Karpas-422 (cell line): ENCODE measurements at regions not wholly inside any gene's neighbourhood (a gene's known extent, or its start where the extent isn't known, plus 50 kb on each side); places are given as distances from the start of the nearest gene placed in this dataset.

Experiments
- DNase-seq: peaks from one replicate; pipeline ENCODE4 v3.0.0-alpha.2; 2015
- H2AFZ ChIP-seq: fragments of 200-600 bp; sonication (generic); 2 replicates; pipeline ENCODE4 v1.6.1; 2014; ENCODE audit warnings: antibody characterized with exemption, low read length, mixed read lengths
- H3K27ac ChIP-seq: fragments of 200-600 bp; sonication (generic); 2 replicates; pipeline ENCODE4 v1.5.1; 2014; ENCODE audit warnings: mild to moderate bottlenecking, low read length, moderate library complexity
- H3K27me3 ChIP-seq: fragments of 200-600 bp; sonication (generic); 2 replicates; pipeline ENCODE4 v1.6.1; 2014; ENCODE audit warnings: low read length, mixed read lengths
- H3K36me3 ChIP-seq: fragments of 200-600 bp; sonication (generic); 2 replicates; pipeline ENCODE4 v1.6.1; 2014; ENCODE audit warnings: low read length, mixed read lengths; ENCODE audit not compliant: insufficient read depth
- H3K4me1 ChIP-seq: fragments of 200-600 bp; sonication (generic); 2 replicates; pipeline ENCODE4 v1.6.1; 2014; ENCODE audit warnings: mild to moderate bottlenecking, low read length, mixed read lengths
- H3K4me2 ChIP-seq: fragments of 200-600 bp; sonication (generic); 2 replicates; pipeline ENCODE4 v1.6.1; 2014; ENCODE audit warnings: low read length, low read depth, mild to moderate bottlenecking; ENCODE audit not compliant: poor library complexity, severe bottlenecking
- H3K4me3 ChIP-seq: fragments of 200-600 bp; sonication (generic); 2 replicates; pipeline ENCODE4 v1.5.1; 2014; ENCODE audit warnings: mild to moderate bottlenecking, antibody characterized with exemption, low read length, mixed read lengths
- H3K79me2 ChIP-seq: fragments of 200-600 bp; sonication (generic); 2 replicates; pipeline ENCODE4 v1.6.1; 2014; ENCODE audit warnings: mild to moderate bottlenecking, low read length, mixed read lengths
- H3K9ac ChIP-seq: fragments of 200-600 bp; sonication (generic); 2 replicates; pipeline ENCODE4 v1.6.0; 2014; ENCODE audit warnings: low read length
- H3K9me2 ChIP-seq: fragments of 200-600 bp; sonication (generic), shearing (Covaris generic); replicated peaks from 2 replicates; pipeline ENCODE4 v1.6.0; 2014; ENCODE audit warnings: mild to moderate bottlenecking, low read length, moderate library complexity; ENCODE audit not compliant: insufficient read depth
- H3K9me3 ChIP-seq: fragments of 300-700, 200-600 bp; sonication (generic); 2 replicates; pipeline ENCODE4 v1.6.1; 2014; ENCODE audit warnings: low read length, mixed read lengths
- H4K20me1 ChIP-seq: fragments of 200-600 bp; sonication (generic); 2 replicates; pipeline ENCODE4 v1.6.1; 2014; ENCODE audit warnings: mild to moderate bottlenecking, antibody characterized with exemption, low read length, low read depth; ENCODE audit not compliant: insufficient read depth

DNA sequence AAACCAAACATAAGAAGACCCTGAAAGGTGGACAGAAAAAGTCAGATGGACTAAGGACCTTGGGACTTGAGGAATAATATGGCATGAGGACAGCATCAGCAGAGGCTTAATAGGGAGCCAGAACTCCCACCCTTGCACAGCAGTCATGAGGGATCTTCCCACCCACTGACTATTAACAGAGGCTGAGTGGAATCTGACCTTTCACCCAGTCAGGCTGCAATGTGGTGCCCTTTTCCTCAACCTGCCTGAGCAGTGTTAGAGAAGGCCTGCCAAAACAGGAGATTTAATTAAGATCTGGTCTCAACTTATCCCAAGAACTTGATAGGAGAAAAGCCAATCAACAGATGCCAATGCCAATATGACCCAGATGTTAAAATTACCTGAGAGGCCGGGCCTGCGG is 481.9 kb downstream of the KDM4C start:
- no peaks in the 10 kb centered on the region for H3K27me3 ChIP-seq

DNA sequence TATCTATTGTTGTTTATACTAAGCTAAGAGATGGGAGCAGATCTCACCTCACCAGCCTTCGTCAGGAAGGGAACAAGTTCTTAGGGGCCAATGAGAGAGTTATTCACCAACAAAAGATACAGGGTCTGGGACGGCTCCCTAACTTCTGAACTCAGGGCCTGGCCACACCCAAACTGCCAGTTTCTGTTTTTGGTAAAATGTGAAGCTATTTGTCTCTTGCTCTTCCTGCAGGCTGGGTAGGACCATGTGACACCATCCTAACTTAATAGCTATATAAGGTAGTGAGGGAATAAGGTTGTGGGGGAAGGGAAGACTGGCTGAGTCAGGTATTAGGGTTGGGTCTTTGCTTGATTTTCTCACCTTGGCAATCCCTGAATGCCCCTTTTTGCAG is 480.5 kb downstream of the KDM4C start:
- H3K36me3 ChIP-seq = no peaks in the 10 kb centered on the region
- H3K9me2 ChIP-seq = no peaks in the 10 kb centered on the region
- no peak overlapping the region for H3K9ac ChIP-seq
- H2AFZ ChIP-seq = no peak overlapping the region
- H3K27ac ChIP-seq = no peak overlapping the region
- H3K4me3 ChIP-seq = no peak overlapping the region
- H3K4me2 ChIP-seq = no peak overlapping the region
- DNase-seq = no peak
- no peaks in the 10 kb centered on the region for H4K20me1 ChIP-seq
- no peaks in the 10 kb centered on the region for H3K9me3 ChIP-seq
- H3K4me1 ChIP-seq = no peaks in the 10 kb centered on the region
- no peaks in the 10 kb centered on the region for H3K79me2 ChIP-seq
- H3K27me3 ChIP-seq = no peaks in the 10 kb centered on the region

More for the DNA sequence above, 481.9 kb downstream of the KDM4C start:
- H3K4me3 ChIP-seq = no peak overlapping the region
- no peaks in the 10 kb centered on the region for H3K36me3 ChIP-seq
- no peaks in the 10 kb centered on the region for H3K79me2 ChIP-seq
- no peaks in the 10 kb centered on the region for H3K9me3 ChIP-seq
- no peaks in the 10 kb centered on the region for H3K4me1 ChIP-seq
- DNase-seq = no peak
- H3K9me2 ChIP-seq = no peaks in the 10 kb centered on the region
- no peak overlapping the region for H3K9ac ChIP-seq
- H2AFZ ChIP-seq = no peak overlapping the region
- H4K20me1 ChIP-seq = no peaks in the 10 kb centered on the region
- no peak overlapping the region for H3K4me2 ChIP-seq
- no peak overlapping the region for H3K27ac ChIP-seq

DNA sequence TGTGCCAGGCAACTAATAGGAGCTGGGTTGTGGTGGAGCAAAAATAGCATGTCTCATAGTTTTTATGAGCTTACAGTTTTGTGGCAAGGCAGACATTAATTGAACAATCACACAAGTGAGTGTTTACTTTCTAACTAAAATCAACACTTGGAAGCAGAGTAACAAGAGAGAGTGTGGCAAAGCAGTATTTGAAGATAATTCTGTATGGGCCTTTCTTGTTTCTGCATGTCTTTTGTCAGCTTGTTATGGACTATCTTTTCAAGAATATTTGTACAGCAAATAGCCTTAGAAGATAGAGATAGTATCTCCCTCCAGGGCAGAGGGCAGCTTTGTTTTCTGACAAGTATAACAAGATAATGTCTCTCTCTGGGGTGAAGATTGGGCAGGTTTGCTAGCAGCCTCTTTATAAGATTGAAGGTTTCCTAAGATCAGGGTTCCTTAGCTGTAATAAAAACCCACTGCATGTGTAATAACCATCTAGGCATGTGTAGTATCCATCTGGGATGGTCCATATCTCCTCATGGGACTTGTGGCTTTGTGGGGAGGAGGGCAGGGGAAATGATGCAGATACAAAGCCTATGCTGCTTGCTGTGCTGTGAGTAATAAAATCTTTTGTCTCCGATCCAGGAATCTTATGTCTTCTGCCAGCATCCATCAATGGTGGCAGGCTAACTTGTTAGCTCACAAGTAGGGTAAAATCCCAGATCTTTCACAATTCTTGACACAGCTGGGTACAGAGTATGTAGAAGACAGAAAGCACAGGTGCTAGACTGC is 479.9 kb downstream of the KDM4C start:
- no peaks in the 10 kb centered on the region for H3K27me3 ChIP-seq
- no peak overlapping the region for H2AFZ ChIP-seq
- no peak overlapping the region for H3K4me2 ChIP-seq
- no peaks in the 10 kb centered on the region for H3K36me3 ChIP-seq
- H3K27ac ChIP-seq = no peak overlapping the region
- H3K9me2 ChIP-seq = no peaks in the 10 kb centered on the region
- no peaks in the 10 kb centered on the region for H3K4me1 ChIP-seq
- H3K79me2 ChIP-seq = no peaks in the 10 kb centered on the region
- no peaks in the 10 kb centered on the region for H4K20me1 ChIP-seq
- no peak for DNase-seq
- H3K9me3 ChIP-seq = no peaks in the 10 kb centered on the region
- no peak overlapping the region for H3K4me3 ChIP-seq
- H3K9ac ChIP-seq = no peak overlapping the region

DNA sequence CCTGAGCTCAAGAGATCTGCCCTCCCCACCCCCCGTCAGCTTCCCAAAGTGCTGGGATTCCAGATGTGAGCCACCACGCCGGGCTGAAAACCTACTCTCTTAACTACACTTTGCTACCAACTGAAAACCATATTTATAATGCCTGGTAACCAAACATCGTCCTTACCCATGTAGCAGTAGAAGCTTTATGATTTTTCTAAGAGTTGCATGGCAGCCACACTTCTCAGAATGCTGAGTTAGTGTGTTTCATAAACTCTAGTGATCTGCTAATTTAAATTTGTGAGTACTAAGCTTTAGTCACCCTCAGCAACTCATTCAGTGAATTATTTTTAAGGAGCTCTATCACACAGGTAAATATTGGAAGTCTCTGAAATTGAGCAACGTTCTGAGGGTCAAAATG is 478.4 kb downstream of the KDM4C start:
- Histone ChIP-seq H3K79me2 (no peaks in the 10 kb centered on the region), H3K9ac (no peak overlapping the region), H3K9me3 (no peaks in the 10 kb centered on the region), H3K36me3 (no peaks in the 10 kb centered on the region), H3K4me3 (no peak overlapping the region), H3K4me1 (no peaks in the 10 kb centered on the region; the same call in 1 of the 2 replicates), H3K27me3 (no peaks in the 10 kb centered on the region), H3K4me2 (no peak overlapping the region), H3K9me2 (no peaks in the 10 kb centered on the region), H4K20me1 (no peaks in the 10 kb centered on the region), H2AFZ (no peak overlapping the region), H3K27ac (no peak overlapping the region)
- no peak for DNase-seq

DNA sequence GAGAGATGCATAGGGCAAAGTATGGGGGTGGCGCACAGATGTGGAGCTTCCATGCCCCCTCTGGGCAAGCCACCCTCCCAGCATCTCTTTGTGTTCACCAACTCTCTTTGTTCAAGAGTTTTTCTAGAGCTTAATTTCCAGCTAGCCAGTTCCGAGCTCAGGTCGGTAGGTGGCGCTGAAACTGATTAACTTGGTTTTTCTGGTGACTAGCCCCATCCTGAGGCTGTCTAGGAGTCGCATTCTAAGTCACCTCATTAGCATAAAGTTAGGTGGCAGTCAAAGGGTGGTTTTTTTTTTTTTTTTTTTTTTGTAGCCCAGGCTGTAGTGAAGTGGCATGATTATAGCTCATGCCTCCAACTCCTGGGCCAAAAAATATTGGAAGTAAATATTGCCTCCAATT is 476.4 kb downstream of the KDM4C start:
- Histone ChIP-seq H3K79me2 (no peaks in the 10 kb centered on the region), H3K9me3 (no peaks in the 10 kb centered on the region), H3K9ac (no peak overlapping the region), H3K36me3 (no peaks in the 10 kb centered on the region), H3K4me3 (no peak overlapping the region), H3K4me1 (no peaks in the 10 kb centered on the region; the same call in 1 of the 2 replicates), H3K27ac (no peak overlapping the region), H3K9me2 (no peaks in the 10 kb centered on the region), H4K20me1 (no peaks in the 10 kb centered on the region), H3K27me3 (no peaks in the 10 kb centered on the region), H3K4me2 (no peak overlapping the region), H2AFZ (no peak overlapping the region)
- peak; percentile 90 for DNase-seq

DNA sequence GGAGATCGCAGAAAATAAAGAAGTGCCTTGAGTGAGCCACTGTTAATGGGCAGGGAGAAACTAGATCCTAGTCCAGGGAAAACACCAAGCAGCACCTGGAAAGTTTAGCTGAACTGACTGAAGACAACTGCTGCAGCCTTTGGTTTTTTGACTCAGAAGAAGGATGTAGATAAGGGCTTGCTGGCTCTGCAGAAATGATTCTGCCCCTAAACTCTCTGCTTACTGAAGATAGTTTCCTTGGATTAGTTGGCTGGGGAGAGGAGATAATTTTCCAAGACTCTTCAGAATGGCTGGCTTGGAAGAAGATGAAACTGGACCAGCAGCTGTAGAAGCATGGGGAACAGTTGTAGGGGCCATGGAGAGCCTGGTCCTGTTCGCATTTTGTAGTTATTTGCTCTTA is 471.8 kb downstream of the KDM4C start:
- Histone ChIP-seq H4K20me1 (no peaks in the 10 kb centered on the region), H3K9ac (no peak overlapping the region), H3K36me3 (no peaks in the 10 kb centered on the region), H2AFZ (no peak overlapping the region), H3K79me2 (no peaks in the 10 kb centered on the region), H3K27me3 (peaks cover 3% of the 10 kb centered on the region; the same call in 1 of the 2 replicates), H3K9me3 (no peaks in the 10 kb centered on the region), H3K4me1 (no peaks in the 10 kb centered on the region; the same call in 1 of the 2 replicates), H3K9me2 (no peaks in the 10 kb centered on the region), H3K27ac (no peak overlapping the region), H3K4me3 (no peak overlapping the region), H3K4me2 (no peak overlapping the region)
- DNase-seq = no peak

DNA sequence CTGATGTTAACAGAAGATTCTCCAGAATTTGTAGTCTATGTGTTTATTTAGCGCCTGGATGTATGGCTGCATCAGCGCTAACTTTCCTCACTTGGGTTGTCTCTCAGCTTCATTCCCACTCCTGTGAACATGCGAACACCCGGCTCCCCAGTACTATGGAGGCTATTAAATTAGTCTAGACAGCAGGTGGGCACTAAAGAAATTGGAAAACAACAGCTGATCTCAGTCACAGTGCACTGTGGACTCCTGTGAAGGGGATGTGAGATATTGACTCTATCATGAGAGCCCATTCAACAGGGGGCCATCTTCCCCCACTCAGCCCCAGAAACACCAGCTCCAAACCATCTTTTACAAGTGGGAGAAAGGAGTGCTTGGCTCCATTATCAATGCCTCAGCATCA is 471.0 kb downstream of the KDM4C start:
- no peak for DNase-seq
- no peak overlapping the region for H3K4me3 ChIP-seq
- no peaks in the 10 kb centered on the region for H3K9me2 ChIP-seq
- no peak overlapping the region for H3K27ac ChIP-seq
- H3K9ac ChIP-seq = no peak overlapping the region
- no peak overlapping the region for H2AFZ ChIP-seq
- peaks cover 3% of the 10 kb centered on the region; the same call in 1 of the 2 replicates for H3K27me3 ChIP-seq
- no peaks in the 10 kb centered on the region for H3K79me2 ChIP-seq
- no peaks in the 10 kb centered on the region for H3K9me3 ChIP-seq
- no peaks in the 10 kb centered on the region for H4K20me1 ChIP-seq
- no peaks in the 10 kb centered on the region for H3K36me3 ChIP-seq
- no peaks in the 10 kb centered on the region; the same call in 1 of the 2 replicates for H3K4me1 ChIP-seq
- H3K4me2 ChIP-seq = no peak overlapping the region

DNA sequence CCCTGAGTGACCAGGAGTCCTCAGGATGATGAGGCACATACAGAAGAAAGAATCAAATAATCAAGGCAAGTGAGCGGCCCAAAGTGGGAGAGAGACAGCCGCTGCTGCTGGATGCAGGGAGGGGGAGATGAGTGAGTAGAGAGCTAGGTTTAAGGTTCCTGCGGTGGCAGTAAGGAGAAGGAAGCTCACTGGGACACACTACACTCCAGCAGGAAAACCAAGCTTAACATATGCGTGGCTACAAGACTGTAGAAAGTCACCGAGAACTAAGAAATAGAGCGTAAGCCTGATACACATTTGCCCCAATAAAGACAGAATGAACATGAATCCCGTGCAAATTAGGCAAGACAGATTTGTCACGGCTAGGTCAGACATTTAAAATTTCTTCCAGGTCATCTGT is 470.2 kb downstream of the KDM4C start:
- no peak for DNase-seq
- H3K4me3 ChIP-seq = no peak overlapping the region

More for the DNA sequence above, 470.2 kb downstream of the KDM4C start:
- Histone ChIP-seq H3K9me2 (no peaks in the 10 kb centered on the region), H3K36me3 (no peaks in the 10 kb centered on the region), H2AFZ (no peak overlapping the region), H3K27me3 (peaks cover 3% of the 10 kb centered on the region; the same call in 1 of the 2 replicates), H3K9ac (no peak overlapping the region), H3K4me2 (no peak overlapping the region), H3K9me3 (no peaks in the 10 kb centered on the region), H4K20me1 (no peaks in the 10 kb centered on the region), H3K27ac (no peak overlapping the region), H3K4me1 (no peaks in the 10 kb centered on the region; the same call in 1 of the 2 replicates), H3K79me2 (no peaks in the 10 kb centered on the region)
